HG02870 (cell line): ENCODE measurements at regions not wholly inside any gene's neighbourhood (a gene's known extent, or its start where the extent isn't known, plus 50 kb on each side); places are given as distances from the start of the nearest gene placed in this dataset.

Experiments used
- ATAC-seq: cut with Tn5 transposase; IDR thresholded peaks from one replicate; pipeline ENCODE4 v1.9.1; 2021; ENCODE audit warnings: mild to moderate bottlenecking, moderate library complexity; ENCODE audit not compliant: unreplicated experiment

DNA sequence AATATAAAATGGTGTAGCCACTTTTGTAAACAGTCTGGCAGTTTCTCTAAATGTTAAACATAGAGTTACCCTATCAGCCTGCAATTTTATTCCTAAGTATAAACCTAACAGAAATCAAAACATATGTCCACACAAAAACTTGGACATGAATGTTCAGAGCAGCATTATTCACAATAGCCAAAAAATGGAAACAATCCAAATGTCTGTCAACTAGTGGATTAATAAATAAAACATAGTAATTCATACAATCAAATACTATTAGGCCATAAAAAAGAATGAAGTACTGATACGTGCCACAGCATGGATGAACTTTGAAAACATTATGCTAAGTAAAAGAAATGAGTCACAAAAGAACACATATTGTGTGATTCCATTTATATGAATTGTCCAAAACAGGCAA is 196.5 kb downstream of the NUAK1 start:
- ATAC-seq, result no peak

DNA sequence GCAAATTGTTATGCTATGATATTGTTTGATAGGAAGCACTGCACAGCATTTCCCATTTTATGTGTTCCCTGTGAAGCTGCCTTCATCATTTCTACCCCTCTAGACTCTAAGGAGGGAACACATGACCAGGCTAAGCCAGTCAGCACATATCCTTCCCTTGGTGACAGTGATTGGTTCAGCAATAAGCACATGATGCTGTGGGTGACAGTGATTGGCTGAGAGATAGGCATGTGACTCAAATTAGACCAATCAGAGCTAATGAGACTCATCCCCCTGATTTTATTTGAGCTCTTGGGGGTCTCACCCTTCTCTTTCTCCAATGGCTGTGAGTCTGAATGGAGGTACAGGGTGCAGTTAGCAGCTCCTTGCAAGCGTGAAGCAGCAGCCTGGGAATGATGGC is 195.2 kb downstream of the NUAK1 start:
- ATAC-seq, result no peak

DNA sequence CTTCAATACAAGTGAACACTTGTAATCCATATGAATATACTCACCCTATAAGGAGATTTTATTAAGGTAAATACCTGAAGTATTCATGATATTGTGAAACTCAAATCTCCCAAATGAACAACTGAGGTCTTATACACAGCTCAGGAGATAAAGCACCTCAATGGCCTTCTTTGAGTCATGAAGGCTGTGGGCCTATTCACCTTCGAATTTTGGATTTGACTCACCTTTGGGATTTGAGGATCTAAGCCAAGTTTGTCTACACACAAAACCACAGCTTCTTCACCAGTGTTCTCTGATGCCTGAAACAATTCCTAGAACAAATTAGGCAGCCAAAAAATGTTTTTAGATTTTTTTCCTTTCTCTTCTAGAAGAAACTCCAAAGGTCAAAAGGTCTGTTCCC is 194.1 kb downstream of the NUAK1 start:
- no peak for ATAC-seq

DNA sequence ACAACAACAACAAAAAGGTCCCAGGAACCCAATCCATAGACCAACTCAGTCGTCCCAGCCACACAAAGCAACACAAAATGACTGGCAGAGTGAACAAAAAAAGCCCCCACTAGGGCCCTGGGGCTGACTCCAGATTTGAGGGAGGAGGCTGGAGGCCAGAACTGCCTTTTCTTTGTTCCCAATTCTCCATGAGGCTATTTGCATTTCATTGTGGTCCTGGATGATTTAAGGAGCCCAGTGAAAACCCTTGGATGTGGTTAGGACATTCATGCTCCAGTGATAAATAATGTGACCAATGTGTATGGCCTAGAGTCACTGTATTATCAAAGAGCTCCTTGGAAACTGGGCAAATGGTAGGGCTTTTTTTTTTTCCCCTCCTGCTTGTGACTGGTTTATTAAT is 192.9 kb downstream of the NUAK1 start:
- no peak for ATAC-seq

DNA sequence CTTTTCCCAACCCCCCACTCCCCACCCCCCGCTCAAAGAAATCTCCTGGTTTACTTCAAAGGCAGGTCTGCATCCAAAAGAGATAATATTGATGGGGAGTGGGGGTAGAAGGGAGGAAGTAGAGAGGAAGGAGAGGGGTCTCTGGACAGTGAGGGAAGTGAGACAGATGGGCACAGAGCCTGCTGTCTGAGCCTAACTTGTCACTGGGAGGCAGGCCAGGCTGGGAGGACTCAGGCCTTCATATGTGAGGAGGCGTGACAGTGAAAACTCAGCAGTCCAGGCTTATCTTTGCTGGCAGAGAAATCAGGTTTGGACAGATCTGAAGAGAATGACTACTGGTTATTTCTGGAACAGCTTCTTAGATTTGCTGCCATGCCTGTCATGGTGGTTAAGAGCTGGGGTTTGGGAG is 192.3 kb downstream of the NUAK1 start:
- no peak for ATAC-seq

DNA sequence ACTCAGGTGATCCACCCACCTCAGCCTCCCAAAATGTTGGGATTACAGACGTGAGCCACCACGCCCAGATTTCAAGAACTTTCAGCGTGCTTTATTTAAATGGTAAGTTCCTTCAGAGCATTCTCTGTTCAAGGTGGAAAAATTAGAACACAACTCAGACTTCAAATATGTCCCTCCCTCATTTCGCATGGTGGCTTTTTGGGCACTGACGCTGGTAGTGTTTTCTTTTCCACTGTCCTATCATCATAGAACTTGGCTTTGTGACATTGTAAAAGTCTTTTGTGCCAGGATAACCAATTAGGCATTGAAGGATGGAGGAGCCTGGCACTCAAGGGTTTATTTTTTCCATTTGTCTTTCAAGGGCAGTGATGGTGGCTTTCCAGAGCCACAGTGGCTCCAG is 190.8 kb downstream of the NUAK1 start:
- ATAC-seq, result no peak

DNA sequence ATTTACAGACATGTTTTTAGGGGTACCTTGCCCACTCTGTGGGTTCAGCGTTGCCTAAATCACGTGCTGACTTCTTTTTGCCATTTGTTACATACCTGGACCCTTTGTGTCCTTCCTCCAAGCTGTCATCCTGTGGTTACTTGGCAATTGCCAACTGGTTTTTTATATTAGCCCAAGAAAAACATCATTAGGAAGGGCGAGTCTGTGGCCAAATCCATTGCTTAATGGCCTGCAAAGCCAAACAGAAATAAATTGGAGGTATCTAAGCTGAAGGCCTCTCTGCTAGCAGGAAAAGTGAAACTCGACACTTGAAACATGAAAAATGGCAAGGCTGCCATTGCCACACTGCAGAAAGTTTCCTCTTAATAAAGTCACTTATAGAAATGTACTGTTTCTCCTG is 190.4 kb downstream of the NUAK1 start:
- ATAC-seq, result no peak

DNA sequence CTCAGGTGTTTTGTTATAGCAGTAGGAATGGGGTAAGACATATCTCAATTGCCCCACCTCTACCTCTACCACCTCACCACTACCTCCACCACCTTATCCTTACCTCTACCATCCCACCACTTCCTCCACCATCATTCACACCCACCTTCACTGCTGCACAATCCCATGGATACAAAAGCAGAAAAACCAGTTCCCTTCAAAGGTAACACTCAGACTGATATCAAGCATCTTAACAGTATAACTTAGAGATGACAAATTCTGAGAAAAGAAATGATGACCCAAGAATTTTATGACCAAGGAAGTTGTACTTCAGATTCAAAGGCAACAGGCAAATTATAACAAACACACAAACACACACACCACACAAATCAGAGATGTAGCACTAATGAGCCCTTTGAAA is 189.4 kb downstream of the NUAK1 start:
- no peak for ATAC-seq

DNA sequence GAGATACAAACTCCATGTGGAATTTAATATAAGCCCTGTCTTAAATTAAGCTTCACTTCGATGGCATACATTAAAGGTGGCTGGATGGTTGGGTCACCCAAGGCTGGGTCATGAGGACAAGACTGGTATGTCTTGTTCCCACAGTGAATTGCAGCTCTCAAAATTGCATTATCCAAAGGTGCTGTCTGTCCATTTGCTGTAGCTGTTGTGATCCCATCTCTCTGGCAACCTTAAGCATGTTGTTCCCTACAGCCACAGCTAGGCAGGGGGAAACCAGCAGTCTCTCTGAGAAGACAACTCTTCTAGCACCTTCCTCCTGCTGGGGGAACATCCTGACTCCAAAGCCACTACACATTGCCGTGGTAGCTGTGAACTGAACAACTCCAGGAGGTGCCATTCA is 187.0 kb downstream of the NUAK1 start:
- ATAC-seq, result no peak

DNA sequence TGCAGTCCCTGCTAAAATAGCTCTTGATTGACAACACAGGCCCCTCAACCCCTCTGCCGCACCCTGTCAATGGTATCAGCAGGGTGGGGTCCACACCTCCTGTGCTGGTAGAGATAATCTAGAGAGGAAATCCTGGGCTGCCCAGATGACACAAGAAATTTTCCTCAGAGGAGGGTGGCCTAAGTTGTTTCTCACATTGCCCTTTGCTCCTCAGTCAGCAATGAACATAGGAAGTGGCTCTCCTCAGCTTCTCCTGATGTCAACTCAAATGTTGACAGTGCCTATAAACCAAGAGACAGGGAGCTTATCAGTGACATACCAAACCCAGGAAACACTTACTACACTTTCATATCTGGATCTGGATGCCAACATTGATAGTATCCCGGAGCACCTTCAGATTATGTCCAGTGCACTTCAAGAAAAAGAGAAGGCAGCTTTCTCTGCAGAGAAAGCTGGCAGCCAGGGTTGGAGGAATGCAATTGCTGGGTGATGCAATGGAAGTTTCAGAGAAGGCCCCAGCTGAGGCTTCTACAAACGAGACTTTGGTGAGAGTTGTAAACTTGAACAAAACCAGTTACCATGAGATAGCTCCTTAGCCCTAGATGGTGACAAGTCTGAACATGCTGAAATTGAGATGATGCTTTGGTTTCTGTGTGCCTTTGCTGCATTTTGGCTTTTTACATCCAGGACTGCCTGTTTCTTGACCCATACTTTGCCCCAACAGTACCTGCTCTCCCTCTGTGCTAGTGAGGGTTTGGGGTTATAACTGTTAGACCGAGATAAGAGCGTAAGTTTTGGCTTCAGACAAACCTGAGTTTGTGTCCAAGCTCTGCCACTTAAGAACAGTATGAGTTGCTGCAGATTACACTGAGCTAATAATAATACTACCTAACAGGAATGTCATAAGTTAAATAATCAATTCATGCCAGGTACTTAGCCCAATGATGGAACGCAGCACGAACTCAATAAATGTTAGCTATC is 183.5 kb downstream of the NUAK1 start:
- ATAC-seq, result no peak

DNA sequence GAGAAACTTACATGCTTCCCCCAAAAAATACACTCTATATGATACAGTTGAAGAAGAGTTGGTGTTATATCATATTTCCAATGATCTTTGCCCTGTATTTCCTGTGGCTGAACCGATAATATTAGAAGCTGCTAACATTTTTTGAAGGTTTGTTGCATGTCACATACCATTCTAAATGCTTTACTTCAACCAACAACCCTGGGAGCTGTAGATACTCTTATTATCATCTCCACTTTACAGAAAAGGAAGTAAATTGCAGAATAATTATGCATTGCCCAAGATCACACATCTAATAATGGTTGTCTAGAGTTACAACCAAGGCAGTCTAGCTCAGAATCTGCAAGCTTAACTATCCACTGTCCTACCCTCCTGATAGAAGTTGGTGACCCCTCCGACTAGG is 182.8 kb downstream of the NUAK1 start:
- ATAC-seq, result no peak

DNA sequence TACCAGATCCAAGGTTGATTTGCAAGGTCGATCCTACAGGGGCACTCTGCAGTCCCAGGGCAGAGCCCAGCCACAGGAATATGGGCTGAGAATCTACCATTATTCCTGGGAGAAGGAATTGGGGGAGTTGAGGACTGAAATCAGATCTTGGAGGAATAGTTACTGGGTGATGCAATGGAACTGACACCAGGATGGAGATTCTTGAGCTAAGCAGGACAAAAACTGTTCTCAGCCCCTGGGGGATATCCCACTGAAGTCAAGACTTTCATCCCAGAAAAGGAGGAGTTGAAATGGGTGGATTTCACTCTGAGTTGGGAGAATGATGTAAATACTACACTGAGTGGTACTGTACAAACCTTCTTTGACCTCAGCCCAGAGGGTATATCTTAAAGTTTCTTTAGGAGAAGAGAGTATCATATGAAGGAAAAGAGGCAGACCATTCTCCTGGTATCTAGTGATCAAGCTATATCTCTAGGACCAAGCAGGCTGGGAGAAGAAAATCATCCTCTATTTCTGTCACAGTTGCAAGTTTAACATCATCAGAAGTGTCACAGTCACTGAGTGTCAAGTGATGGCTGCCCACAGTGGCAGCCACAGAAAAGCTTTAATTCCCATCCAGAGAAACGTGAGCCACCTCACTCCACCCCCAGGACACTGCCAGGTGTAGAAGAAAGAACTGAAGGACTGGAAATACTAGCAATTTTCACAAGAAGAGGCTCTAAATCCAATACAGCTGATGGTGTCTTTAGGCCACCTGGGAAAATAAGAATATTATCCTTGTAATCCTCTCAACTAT is 181.9 kb downstream of the NUAK1 start:
- no peak for ATAC-seq

DNA sequence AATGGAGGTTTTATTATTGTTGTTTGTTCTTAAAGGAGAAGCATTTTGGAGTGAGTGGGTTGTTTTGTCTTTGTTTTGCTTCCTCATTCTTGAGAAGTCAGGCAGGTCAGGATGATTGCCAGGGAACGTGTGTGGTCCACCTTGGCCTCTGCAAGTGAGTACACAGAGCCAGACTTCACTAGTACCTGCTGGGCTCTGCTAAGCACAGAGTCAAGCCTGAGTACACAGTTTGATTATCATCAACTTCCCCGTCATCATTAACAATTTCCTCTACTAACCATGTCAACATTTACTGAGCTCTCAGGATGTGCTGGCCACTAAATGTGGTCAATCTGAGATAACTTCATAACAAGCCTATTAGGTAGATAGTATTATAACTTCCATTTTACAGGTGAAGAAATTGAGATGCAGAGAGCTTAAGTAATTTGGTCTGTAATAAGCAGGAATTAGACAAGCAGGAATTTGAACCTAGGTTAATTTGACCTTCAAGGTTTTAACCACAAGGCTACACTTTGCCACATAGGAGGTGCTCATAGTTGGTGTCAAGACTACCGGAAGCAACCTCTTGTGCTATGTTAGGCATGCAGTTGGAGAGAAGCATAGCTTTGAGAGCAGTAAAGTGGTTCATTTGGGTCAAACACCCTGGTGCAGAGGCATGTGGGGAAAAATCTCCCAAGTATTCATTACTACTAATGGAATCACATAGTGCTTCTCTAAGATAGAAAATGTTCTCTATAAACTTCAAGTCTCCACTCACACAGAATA is 178.3 kb downstream of the NUAK1 start:
- no peak for ATAC-seq

DNA sequence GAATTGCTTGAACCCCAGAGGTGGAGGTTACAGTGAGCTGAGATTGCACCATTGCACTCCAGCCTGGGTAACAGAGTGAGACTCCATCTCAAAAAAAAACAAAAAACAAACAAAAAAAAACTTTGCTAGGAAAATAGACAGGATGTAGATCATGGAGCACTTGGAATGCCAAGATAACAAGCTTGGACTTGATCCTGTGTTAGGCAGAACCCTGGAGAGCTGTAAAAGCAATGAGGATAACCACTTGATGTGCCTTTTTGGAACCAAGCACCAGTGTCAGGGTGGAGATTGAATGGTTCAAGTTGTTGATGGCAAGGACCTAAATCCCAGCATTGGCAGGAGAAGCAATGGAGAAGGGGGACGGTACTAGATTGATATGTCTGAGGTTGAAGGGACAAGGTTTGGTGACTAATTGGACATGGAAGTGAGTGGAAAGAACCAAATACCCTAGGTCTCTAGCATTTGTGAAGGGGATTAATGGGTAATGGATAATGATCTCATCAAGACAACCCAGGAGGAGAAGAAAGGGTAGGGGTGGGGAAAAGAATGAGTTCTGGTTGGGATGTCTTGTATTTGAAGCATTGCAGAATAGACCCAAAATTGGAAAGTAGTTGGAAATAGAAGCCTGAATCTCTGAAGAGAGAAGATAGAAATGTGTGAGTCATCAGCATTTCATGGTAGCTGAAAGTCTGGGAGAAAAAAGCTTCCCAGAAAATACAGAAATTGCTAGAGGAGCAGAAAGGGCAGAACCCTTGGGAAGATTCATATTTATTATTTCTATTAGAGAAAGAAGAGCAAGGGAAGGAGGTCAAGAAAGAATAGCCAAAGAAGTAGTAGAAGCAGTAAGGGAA is 176.7 kb downstream of the NUAK1 start:
- no peak for ATAC-seq

DNA sequence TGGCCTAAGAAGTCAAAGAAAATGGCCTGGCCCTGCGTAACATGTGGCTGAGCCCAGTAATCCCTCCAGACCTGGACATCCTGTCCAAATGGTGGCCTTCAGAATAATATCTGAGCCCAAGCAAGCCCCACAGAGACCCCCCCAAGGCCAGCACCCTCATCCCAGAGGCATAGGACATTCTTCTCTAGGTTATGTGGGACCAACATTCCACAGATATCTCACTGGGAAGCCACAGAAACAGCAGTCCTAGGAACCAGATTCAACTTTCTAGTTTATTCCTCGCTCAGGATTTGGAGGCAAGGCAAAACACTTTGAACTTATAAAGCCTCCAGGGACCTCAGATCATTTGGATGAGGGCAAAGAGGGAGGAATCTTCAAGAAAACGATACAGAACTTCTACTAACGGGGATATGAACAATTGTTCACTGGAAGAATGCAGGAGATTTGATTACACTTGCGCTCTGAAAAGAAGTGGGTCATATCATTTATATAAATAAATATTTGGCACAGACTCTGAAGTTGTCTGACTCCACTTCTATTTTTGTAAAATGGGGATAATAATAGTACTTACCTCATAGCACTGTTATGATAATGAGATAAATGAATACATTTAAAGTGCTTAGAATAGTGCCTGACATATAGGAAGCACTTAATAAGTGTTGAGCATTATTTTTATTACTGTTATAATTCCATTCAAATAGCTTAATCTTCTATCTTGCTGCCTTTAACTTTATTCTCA is 171.5 kb downstream of the NUAK1 start:
- ATAC-seq, result no peak

DNA sequence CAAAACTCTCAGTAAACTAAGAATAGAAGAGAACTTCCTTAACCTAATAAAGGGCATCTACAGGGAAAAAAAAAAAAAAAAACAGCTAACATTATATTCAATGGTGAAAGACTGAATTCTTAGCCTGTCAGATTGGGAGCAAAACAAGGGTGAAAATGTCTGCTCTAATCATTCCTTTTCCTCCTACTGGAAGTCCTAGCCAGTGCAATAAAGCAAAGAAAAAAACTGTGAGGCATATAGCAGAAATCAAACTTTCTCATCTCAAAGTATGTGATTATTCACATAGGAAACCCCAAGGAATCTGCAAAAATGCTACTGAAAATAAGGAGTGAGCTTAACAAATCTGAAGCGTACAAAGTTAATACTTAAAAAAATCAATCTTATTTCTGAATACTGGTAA is 170.7 kb downstream of the NUAK1 start:
- ATAC-seq, result no peak

DNA sequence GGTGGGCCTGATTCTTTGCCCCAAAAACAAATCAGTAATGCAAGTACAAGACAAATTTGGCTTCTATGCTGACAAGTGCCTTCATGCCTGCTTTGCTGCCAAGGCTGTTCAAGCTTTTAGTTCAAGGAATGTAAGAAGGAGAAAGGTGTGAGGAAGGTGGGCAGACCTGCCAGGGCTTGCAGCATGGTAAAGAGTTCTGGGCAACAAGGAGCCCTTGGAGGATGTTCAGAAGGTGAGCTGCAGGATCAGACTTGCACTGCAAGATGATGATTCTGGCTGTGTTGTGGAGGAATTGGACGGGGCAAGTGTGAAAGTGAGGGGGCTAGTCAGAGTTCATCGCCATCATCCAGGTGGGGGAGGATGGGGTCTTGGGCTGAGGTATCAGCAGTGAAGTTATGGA is 167.9 kb downstream of the NUAK1 start:
- ATAC-seq, result no peak

DNA sequence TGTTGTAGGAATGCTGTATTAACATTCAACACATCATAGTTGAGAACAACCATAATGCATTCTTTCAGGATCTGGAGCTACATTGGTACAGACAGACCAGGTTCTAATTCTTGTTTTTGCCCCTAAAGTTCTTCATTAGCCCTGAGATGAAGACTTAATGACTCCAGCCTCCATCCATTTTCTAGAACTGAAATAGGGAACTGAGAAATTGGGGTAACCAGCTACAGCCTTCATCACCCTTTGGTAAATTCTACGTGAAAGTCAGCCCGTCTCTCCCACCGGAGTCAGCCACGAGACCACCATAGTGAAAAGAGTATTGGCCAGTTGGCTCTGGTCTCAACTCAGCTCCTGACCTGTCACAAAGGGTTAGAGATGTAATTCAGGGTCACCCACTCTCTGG is 164.0 kb downstream of the NUAK1 start:
- ATAC-seq, result no peak

DNA sequence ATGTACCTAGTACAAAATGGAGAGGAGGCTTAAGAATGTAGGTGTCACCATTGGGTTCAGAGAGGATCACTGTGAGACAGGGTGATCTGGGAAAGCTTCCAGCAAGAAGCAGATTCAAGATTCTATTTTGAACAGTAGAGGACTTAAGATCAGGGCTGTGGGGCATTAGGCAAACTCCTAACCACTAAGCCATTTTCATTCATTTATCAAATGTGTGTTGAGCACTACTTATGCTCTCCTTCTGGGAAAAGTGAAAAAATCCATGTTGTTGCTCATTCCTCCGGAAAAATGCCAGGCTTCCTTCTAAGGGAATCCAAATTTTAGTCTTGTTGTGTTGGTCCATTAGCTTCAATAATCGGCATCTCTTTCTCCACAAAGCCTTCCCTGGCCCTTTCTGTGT is 163.4 kb downstream of the NUAK1 start:
- no peak for ATAC-seq

DNA sequence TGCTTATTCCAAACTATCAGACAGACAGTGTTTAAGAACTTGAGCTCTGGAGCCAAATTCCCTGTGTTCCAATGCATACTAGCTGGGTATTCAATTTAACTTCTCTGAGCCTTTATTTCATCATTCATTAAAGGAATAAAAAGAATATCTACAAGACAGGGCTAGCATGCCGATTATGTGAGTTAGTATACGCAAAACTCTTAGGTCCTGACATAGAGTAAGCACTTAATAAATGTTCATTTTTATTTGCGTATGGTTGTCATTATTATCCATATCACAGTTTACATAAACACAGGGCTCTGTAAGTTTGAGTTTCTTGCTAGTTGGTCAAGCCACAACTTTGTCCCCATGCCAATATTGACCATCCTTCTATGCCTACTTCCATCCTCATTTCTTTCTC is 161.5 kb downstream of the NUAK1 start:
- ATAC-seq, result no peak
